Colonic mucosa (tissue), 4 donors: ENCODE measurements at regions not wholly inside any gene's neighbourhood (a gene's known extent, or its start where the extent isn't known, plus 50 kb on each side); places are given as distances from the start of the nearest gene placed in this dataset.

Experiments
- DNase-seq: peaks from one replicate; pipeline ENCODE4 v3.0.0-alpha.2; 2020
- H3K27ac ChIP-seq: fragments of 200-600 bp; one replicate; pipeline ENCODE4 v1.8.0; 2021
- H3K27me3 ChIP-seq: fragments of 200-600 bp; one replicate; pipeline ENCODE4 v1.8.0; 2021
- H3K36me3 ChIP-seq: fragments of 200-600 bp; one replicate; pipeline ENCODE4 v1.8.0; 2021
- H3K4me1 ChIP-seq: fragments of 200-600 bp; one replicate; pipeline ENCODE4 v1.8.0; 2021; ENCODE audit warnings: mild to moderate bottlenecking
- H3K4me3 ChIP-seq: fragments of 200-600 bp; one replicate; pipeline ENCODE4 v1.8.0; 2021
- H3K9ac ChIP-seq, 2 donors: one replicate each; pipeline ENCODE4 v1.7.0; 2013; ENCODE audit warnings: control low read depth in 2 of 2, low read depth in 2 of 2, low read length in 2 of 2
- H3K9me3 ChIP-seq: fragments of 200-600 bp; one replicate; pipeline ENCODE4 v1.8.0; 2021
- CTCF ChIP-seq: fragments of 200-600 bp; IDR thresholded peaks from one replicate; pipeline ENCODE4 v1.8.0; 2022; ENCODE audit warnings: antibody characterized with exemption, mild to moderate bottlenecking
- intact Hi-C: fragments of 100-400 bp; cut with DNase I; formaldehyde crosslinking; loops from one replicate; pipeline ENCODE4 v1.14.1; 2022
- donor health status: healthy.
- donor health status: DM: no; HTN: no; CAD: no.
- donor health status: DM: no; HTN: no; CAD: no.

DNA sequence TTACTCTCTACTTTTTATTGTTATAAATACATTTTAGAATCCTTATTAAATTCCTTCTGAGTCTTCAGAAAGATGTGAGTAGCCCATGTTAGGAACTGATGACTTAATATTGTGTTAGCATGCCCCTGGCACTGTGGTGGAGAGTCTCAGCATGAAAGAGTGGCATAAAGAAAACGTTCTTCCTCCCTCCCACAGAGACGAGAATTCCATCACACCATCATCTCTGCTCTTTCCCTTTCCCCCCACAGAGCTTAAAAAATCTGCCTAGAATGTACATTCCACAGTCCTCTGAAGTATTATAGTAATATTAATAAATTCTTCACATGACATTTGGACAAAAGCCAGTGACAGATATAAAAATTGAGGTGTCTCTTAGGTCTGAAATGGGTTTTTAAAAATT is 117.8 kb upstream of the DKK2 start:
- no peak for TF ChIP-seq CTCF
- H3K36me3 ChIP-seq: no peaks in the 10 kb centered on the region

DNA sequence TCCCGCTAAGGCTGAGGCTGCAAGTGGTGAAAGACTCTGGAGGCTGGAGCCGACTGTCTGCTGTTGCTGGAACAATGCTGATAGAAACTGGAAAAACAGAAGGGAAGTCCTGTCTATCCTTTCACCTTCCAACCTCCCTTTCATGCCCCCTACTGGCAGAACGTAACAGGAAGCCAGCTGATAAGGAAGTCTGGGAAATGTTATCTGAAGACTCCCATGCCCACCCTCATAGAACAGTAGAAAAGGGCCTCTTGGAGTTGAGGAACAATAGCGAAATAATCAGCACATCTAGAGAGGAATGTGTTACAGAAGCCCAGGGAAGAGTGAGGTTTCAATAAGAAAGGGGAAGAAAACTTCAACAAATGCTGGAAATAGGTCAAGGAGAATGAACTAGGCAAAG is 117.1 kb upstream of the DKK2 start:
- intact Hi-C loops: no loop called here
- TF ChIP-seq CTCF: no peak
- DNase-seq: peak; percentile 53

More for the DNA sequence above, 117.8 kb upstream of the DKK2 start:
- Histone ChIP-seq H3K4me1 (no peaks in the 10 kb centered on the region), H3K4me3 (no peak overlapping the region), H3K27me3 (no peaks in the 10 kb centered on the region), H3K27ac (no peak overlapping the region), H3K9ac (no peak overlapping the region), H3K9me3 (no peaks in the 10 kb centered on the region)
- DNase-seq: no peak
- intact Hi-C loops: no loop called here

DNA sequence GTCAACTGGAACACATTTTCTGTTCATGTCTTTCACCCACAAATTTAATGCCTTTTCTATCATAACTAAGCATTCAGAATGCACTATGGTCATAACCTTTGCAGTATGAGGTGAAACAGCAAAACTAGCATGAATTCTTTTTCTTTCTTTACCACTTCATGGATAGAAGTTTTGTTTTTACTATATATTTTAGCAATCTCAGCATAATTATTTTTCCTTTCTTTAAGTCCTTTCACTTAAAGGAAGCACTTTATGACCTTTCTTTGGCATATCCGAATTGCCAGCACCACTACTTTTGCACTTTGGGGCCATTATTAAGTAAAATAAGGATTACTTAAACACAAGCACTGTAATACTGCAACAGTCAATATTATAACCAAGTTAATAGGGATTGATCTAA is 115.1 kb upstream of the DKK2 start:
- H3K36me3 ChIP-seq: no peaks in the 10 kb centered on the region
- no peak overlapping the region for H3K9ac ChIP-seq
- no peaks in the 10 kb centered on the region for H3K4me1 ChIP-seq
- no peak for TF ChIP-seq CTCF
- no peaks in the 10 kb centered on the region for H3K27me3 ChIP-seq
- no peaks in the 10 kb centered on the region for H3K9me3 ChIP-seq
- H3K4me3 ChIP-seq: no peak overlapping the region
- DNase-seq: no peak
- H3K27ac ChIP-seq: no peak overlapping the region
- intact Hi-C loops: no loop called here

More for the DNA sequence above, 117.1 kb upstream of the DKK2 start:
- H3K9ac ChIP-seq: no peak overlapping the region
- H3K27me3 ChIP-seq: no peaks in the 10 kb centered on the region
- no peaks in the 10 kb centered on the region for H3K4me1 ChIP-seq
- no peak overlapping the region for H3K27ac ChIP-seq
- no peaks in the 10 kb centered on the region for H3K36me3 ChIP-seq
- no peaks in the 10 kb centered on the region for H3K9me3 ChIP-seq
- H3K4me3 ChIP-seq: no peak overlapping the region

- no peak for DNase-seq
- Histone ChIP-seq H3K36me3 (no peaks in the 10 kb centered on the region), H3K9ac (no peak overlapping the region), H3K4me1 (no peaks in the 10 kb centered on the region), H3K4me3 (no peak overlapping the region), H3K27ac (no peak overlapping the region), H3K27me3 (no peaks in the 10 kb centered on the region), H3K9me3 (no peaks in the 10 kb centered on the region)
- no peak for TF ChIP-seq CTCF
- intact Hi-C loops: no loop called here
These were observed 112.8 kb upstream of the DKK2 start for GRCh38 chr4:107148904-107149303.

- no peak overlapping the region for H3K27ac ChIP-seq
- TF ChIP-seq CTCF: no peak
- H3K9me3 ChIP-seq: no peaks in the 10 kb centered on the region
- intact Hi-C loops: no loop called here
- H3K36me3 ChIP-seq: no peaks in the 10 kb centered on the region
- DNase-seq: no peak
- H3K4me3 ChIP-seq: no peak overlapping the region
- H3K9ac ChIP-seq: no peak overlapping the region
- H3K27me3 ChIP-seq: no peaks in the 10 kb centered on the region
- H3K4me1 ChIP-seq: no peaks in the 10 kb centered on the region
These were observed 111.8 kb upstream of the DKK2 start for GRCh38 chr4:107147873-107148272.

GRCh38 chr4:107138433-107138832 is 102.3 kb upstream of the DKK2 start:
- Histone ChIP-seq H3K27me3 (no peaks in the 10 kb centered on the region), H3K4me1 (no peaks in the 10 kb centered on the region), H3K36me3 (no peaks in the 10 kb centered on the region), H3K9me3 (no peaks in the 10 kb centered on the region), H3K4me3 (no peak overlapping the region), H3K27ac (no peak overlapping the region), H3K9ac (no peak overlapping the region)
- no peak for TF ChIP-seq CTCF
- intact Hi-C loops: no loop called here
- DNase-seq: no peak
